AG09309 (cell line): ENCODE measurements at regions not wholly inside any gene's neighbourhood (a gene's known extent, or its start where the extent isn't known, plus 50 kb on each side); places are given as distances from the start of the nearest gene placed in this dataset.

ENCODE experiments used
- DNase-seq: peaks from one replicate; pipeline ENCODE4 v3.0.0-alpha.2; 2010; ENCODE audit warnings: low read depth
- H3K4me3 ChIP-seq: 2 replicates; pipeline ENCODE4 v1.5.1; 2011; ENCODE audit warnings: mild to moderate bottlenecking, low read depth, low read length, moderate library complexity; ENCODE audit not compliant: control insufficient read depth
- CTCF ChIP-seq: IDR thresholded peaks from 2 replicates; pipeline ENCODE4 v1.5.1; 2011; ENCODE audit warnings: mild to moderate bottlenecking, low read depth, low read length, inconsistent platforms; ENCODE audit not compliant: insufficient read depth, control insufficient read depth; ENCODE audit errors: missing control alignments

DNA sequence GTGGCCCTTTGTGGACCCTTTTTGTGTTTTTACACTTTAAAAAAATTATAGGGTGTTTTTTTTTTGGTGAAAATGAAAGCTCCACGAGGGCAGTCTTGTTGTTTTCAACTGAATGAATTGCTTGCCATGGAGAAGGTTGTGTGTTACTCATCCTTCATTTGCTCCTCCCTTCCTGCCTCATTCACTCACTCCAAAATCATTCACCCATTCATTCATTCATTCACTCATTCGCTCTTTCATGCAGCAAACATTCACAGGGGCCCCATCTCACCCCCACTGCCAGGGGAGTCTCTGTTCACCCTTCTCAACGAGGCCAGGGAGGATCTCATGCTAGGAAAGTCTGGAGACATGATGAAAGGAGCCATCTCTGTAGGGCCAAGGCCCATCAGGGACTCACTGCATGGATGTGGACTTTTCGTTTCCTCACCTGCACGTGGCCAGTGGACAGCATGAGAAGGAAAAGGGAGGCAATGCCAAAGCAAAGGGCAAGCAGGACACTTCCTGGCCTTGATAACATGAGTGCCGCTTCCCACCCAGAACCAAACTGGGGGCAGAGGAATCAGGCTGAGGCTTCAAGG, 62.8 kb upstream of the COL13A1 start:
- DNase-seq, result no peak
- no peak overlapping the region for H3K4me3 ChIP-seq
- no peak for TF ChIP-seq CTCF

- TF ChIP-seq CTCF, result no peak
- DNase-seq, result no peak
- H3K4me3 ChIP-seq, result no peak overlapping the region
These were observed 62.1 kb upstream of the COL13A1 start for GRCh38 chr10:69739634-69740033.

- DNase-seq, result no peak
- TF ChIP-seq CTCF, result no peak
- no peak overlapping the region for H3K4me3 ChIP-seq
These were observed 61.6 kb upstream of the COL13A1 start for GRCh38 chr10:69740126-69740525.

GRCh38 chr10:69741252-69741651, 60.5 kb upstream of the COL13A1 start:
- no peak overlapping the region for H3K4me3 ChIP-seq
- no peak for TF ChIP-seq CTCF
- DNase-seq, result no peak

DNA sequence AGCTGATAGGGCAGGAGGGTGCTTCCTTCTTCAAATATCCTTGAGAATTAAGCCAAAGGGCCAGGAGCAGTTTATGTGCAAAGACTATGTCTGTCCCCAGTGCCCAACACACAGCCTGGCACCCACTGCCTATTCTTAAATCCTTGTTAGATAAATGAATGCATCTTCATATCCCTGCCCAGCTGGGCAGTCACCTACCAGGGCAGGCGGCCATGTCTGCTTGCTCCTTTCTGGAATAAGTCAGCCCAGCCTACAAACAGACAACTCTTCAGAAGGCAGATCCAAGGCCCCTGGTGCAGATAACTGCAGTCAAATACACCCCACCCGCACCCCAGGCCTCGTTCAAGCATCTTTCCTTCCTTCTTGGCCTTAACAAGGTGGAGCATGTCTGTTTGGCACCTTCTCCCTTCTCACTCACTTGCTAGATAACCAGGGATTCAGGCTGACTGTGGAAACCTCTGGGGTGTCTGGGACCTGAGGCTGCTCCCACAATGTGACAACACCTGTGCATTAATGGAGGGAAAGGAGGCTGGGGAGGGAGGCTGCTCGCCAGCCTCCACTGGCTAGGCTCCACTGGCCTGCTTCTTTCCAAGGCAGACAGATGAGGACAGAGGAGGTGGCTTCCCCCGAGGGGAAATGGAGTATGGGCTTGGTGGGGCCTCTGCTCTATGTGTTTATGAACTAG, 59.9 kb upstream of the COL13A1 start:
- TF ChIP-seq CTCF, result no peak
- no peak overlapping the region for H3K4me3 ChIP-seq
- no peak for DNase-seq

DNA sequence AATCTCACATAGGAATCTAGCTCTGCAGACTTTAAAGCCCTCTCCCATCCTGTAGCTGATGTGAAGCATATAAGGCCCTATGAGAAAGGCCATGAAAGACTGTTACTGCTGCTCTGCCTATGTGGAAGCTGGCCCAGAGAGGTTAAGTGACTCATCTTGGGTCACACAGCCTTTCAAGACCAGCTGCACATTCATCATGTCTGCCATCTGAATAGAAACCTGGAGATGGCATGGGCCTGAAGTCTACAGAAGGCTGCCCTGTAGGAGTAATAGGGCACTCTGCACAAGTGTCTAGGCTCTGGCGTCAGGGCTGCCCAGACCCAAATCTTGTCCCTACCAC, 59.4 kb upstream of the COL13A1 start:
- no peak overlapping the region for H3K4me3 ChIP-seq
- no peak for DNase-seq
- TF ChIP-seq CTCF, result no peak
